Left lung (tissue), 4 donors: ENCODE measurements at regions not wholly inside any gene's neighbourhood (a gene's known extent, or its start where the extent isn't known, plus 50 kb on each side); places are given as distances from the start of the nearest gene placed in this dataset.

Source experiments
- ATAC-seq: fragments of 200-7000 bp; cut with Tn5 transposase; one replicate; pipeline ENCODE4 v1.9.1; 2020; ENCODE audit warnings: moderate library complexity
- DNase-seq, 4 donors: peaks; one replicate each; pipeline ENCODE4 v3.0.0-alpha.2; 2013 to 2020
- H3K27ac ChIP-seq, 2 donors: fragments of 200-600 bp; sonication (generic) in 1 of 2; one replicate each; pipeline versions ENCODE4 v1.5.0 to v1.8.0; 2020 to 2021
- H3K27me3 ChIP-seq, 2 donors: fragments of 200-600 bp; sonication (generic) in 1 of 2; one replicate each; pipeline versions ENCODE4 v1.5.0 to v1.8.0; 2020 to 2021
- H3K36me3 ChIP-seq, 2 donors: fragments of 200-600 bp; sonication (generic) in 1 of 2; one replicate each; pipeline versions ENCODE4 v1.5.0 to v1.8.0; 2020 to 2021
- H3K4me1 ChIP-seq, 2 donors: fragments of 200-600 bp; one replicate each; pipeline ENCODE4 v1.8.0; 2021
- H3K4me3 ChIP-seq, 2 donors: fragments of 200-600 bp; sonication (generic) in 1 of 2; one replicate each; pipeline versions ENCODE4 v1.5.0 to v1.8.0; 2020 to 2021; ENCODE audit warnings: mild to moderate bottlenecking in 1 of 2
- H3K9me3 ChIP-seq, 2 donors: fragments of 200-600 bp; sonication (generic) in 1 of 2; one replicate each; pipeline versions ENCODE4 v1.5.0 to v1.8.0; 2020 to 2021
- CTCF ChIP-seq, 2 donors: fragments of 200-600 bp; sonication (generic) in 1 of 2; IDR thresholded peaks; one replicate each; pipeline versions ENCODE4 v1.5.0 to v1.8.0; 2021; ENCODE audit warnings: antibody characterized with exemption in 2 of 2
- intact Hi-C, 2 donors: fragments of 100-400 bp; cut with DNase I; formaldehyde crosslinking; loops; one replicate each; pipeline versions ENCODE4 v1.11.2 to v1.14.2; 2022
- donor health status: DM: no; HTN: yes; CAD: no.
- donor health status: DM: no; HTN: no; CAD: no.

GRCh38 chrX:26050099-26050498 lies 88.0 kb upstream of the MAGEB18 start:
- intact Hi-C loops: no loop called here
- H3K9me3 ChIP-seq: no peaks in the 10 kb centered on the region
- no peaks in the 10 kb centered on the region for H3K36me3 ChIP-seq
- H3K27me3 ChIP-seq: no peaks in the 10 kb centered on the region
- no peak overlapping the region for H3K27ac ChIP-seq
- no peak overlapping the region for H3K4me3 ChIP-seq
- ATAC-seq: no peak
- DNase-seq: no peak
- no peak for TF ChIP-seq CTCF (IDR thresholded peaks at IDR 0.05)
- no peaks in the 10 kb centered on the region for H3K4me1 ChIP-seq

DNA sequence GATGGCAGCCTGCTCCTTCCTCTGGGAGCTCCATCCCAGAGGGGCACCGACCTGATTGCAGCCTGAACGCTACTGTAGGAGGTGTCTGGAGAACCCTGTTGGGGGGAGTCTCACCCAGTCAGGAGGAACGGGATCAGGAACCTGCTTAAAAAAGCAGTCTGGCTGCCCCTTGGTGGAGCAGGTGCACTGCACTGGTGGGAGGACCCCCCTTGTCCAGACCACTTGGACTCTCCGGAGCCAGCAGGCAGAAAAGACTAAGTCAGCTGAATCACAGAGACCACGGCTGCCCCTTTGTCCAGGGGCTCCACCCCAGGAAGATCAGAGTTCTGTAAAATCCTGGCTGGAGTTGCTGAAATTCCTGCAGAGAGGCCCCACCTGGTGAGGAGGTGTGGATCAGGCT lies 67.3 kb upstream of the MAGEB18 start:
- Histone ChIP-seq H3K4me3 (no peak overlapping the region), H3K27ac (no peak overlapping the region), H3K4me1 (no peaks in the 10 kb centered on the region), H3K36me3 (no peaks in the 10 kb centered on the region), H3K9me3 (no peaks in the 10 kb centered on the region), H3K27me3 (no peaks in the 10 kb centered on the region)
- no peak for ATAC-seq
- no peak for TF ChIP-seq CTCF (IDR thresholded peaks at IDR 0.05)
- DNase-seq: no peak
- intact Hi-C loops: no loop called here

GRCh38 chrX:26071618-26072017 lies 66.5 kb upstream of the MAGEB18 start:
- no peaks in the 10 kb centered on the region for H3K36me3 ChIP-seq
- no peaks in the 10 kb centered on the region for H3K27me3 ChIP-seq
- H3K27ac ChIP-seq: no peak overlapping the region
- H3K4me1 ChIP-seq: no peaks in the 10 kb centered on the region
- no peak for DNase-seq
- TF ChIP-seq CTCF (IDR thresholded peaks at IDR 0.05): no peak
- no peak for ATAC-seq
- no peaks in the 10 kb centered on the region for H3K9me3 ChIP-seq
- no peak overlapping the region for H3K4me3 ChIP-seq
- intact Hi-C loops: no loop called here

- intact Hi-C loops: no loop called here
- no peaks in the 10 kb centered on the region for H3K36me3 ChIP-seq
- no peaks in the 10 kb centered on the region for H3K4me1 ChIP-seq
- H3K9me3 ChIP-seq: no peaks in the 10 kb centered on the region
- no peak overlapping the region for H3K4me3 ChIP-seq
- TF ChIP-seq CTCF (IDR thresholded peaks at IDR 0.05): no peak
- ATAC-seq: no peak
- H3K27me3 ChIP-seq: no peaks in the 10 kb centered on the region
- no peak overlapping the region for H3K27ac ChIP-seq
- no peak for DNase-seq
These were observed 55.0 kb upstream of the MAGEB18 start for GRCh38 chrX:26083093-26083492.
